ENCODE measurements at regions not wholly inside any gene's neighbourhood (a gene's known extent, or its start where the extent isn't known, plus 50 kb on each side); places are given as distances from the start of the nearest gene placed in this dataset.

GRCh38 chr10:124306922-124307371, 111.8 kb downstream of the OAT start:
- TF ChIP-seq, protein P1, sequence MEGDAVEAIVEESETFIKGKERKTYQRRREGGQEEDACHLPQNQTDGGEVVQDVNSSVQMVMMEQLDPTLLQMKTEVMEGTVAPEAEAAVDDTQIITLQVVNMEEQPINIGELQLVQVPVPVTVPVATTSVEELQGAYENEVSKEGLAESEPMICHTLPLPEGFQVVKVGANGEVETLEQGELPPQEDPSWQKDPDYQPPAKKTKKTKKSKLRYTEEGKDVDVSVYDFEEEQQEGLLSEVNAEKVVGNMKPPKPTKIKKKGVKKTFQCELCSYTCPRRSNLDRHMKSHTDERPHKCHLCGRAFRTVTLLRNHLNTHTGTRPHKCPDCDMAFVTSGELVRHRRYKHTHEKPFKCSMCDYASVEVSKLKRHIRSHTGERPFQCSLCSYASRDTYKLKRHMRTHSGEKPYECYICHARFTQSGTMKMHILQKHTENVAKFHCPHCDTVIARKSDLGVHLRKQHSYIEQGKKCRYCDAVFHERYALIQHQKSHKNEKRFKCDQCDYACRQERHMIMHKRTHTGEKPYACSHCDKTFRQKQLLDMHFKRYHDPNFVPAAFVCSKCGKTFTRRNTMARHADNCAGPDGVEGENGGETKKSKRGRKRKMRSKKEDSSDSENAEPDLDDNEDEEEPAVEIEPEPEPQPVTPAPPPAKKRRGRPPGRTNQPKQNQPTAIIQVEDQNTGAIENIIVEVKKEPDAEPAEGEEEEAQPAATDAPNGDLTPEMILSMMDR (IDR thresholded peaks at IDR 0.05) = no peak

- TF ChIP-seq, protein P1 (IDR thresholded peaks at IDR 0.05) = no peak
These were observed 112.2 kb downstream of the OAT start for GRCh38 chr10:124306520-124306919.

DNA sequence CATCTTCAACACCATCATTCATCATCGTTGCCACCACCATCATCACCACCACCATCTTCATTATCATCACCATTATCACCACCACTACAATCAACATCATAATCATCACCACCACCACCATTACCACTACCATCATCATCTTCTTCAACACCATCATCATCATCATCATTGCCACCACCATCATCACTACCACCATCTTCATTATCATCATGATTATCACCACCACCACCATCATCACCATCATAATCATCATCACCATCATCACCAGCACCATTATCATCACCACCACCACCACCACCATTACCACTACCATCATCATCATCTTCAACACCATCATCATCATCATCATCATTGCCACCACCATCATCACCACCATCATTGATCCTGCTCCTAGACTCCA, 112.7 kb downstream of the OAT start:
- TF ChIP-seq, protein P1 (IDR thresholded peaks at IDR 0.05) = no peak

- TF ChIP-seq, protein P1 (IDR thresholded peaks at IDR 0.05) = no peak
These were observed 113.6 kb downstream of the OAT start for GRCh38 chr10:124305131-124305530.

GRCh38 chr10:124303662-124304418, 114.9 kb downstream of the OAT start:
- TF ChIP-seq, protein P1 (IDR thresholded peaks at IDR 0.05) = no peak

DNA sequence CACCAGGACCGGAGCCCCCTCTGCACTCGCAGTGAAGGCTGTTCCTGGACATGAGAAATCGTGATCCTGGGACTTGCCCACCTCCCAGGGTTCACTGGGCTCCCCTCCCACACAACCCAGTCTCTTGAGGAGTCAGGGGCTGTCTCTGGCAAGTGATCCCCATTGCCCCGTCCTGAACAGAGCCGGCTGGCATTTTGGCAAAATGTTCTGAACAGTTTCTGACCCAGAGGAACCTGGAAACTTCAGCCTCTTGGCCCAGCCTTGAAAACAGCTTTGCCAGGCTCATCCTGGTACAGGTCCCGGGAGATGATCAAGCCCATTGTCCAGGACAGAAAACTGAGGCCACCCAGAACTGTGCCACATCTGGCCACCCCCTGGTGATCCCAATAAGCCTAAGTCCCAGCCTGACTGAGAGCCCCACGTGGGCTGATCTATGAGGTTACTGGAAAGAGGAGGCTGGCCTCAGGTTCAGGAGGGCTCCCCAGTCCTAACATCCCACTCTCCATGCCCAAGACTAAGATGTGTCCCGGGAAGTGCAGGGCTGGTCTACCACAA, 115.7 kb downstream of the OAT start:
- TF ChIP-seq, protein P1 (IDR thresholded peaks at IDR 0.05) = no peak

GRCh38 chr10:124301736-124302135, 117.0 kb downstream of the OAT start:
- TF ChIP-seq, protein P1 (IDR thresholded peaks at IDR 0.05) = no peak
